Stimulated activated CD4-positive, alpha-beta T cell treated with anti-CD3 and anti-CD28 coated beads, TNF-alpha, amount 100 ng/mL, for 24 hours (primary cell): ENCODE measurements at regions not wholly inside any gene's neighbourhood (a gene's known extent, or its start where the extent isn't known, plus 50 kb on each side); places are given as distances from the start of the nearest gene placed in this dataset.

Source experiments
- DNase-seq, 3 experiments: peaks; one replicate each; pipeline ENCODE4 v3.0.0-alpha.2; 2020; ENCODE audit warnings: low read depth in 3 of 3

- no peak for DNase-seq
These were observed 246.0 kb upstream of the GADL1 start for GRCh38 chr3:31140470-31140869.

GRCh38 chr3:31142139-31142538 lies 247.7 kb upstream of the GADL1 start:
- no peak for DNase-seq

GRCh38 chr3:31142543-31142942 lies 248.1 kb upstream of the GADL1 start:
- DNase-seq = no peak

GRCh38 chr3:31145062-31145461 lies 250.6 kb upstream of the GADL1 start:
- no peak for DNase-seq

GRCh38 chr3:31147550-31147949 lies 253.1 kb upstream of the GADL1 start:
- DNase-seq = no peak

- no peak for DNase-seq
These were observed 262.7 kb upstream of the GADL1 start for GRCh38 chr3:31157047-31157694.

GRCh38 chr3:31157893-31158620 lies 263.6 kb upstream of the GADL1 start:
- no peak for DNase-seq

- no peak for DNase-seq
These were observed 265.0 kb upstream of the GADL1 start for GRCh38 chr3:31159331-31160039.

GRCh38 chr3:31161889-31162288 lies 267.4 kb upstream of the GADL1 start:
- DNase-seq = no peak

GRCh38 chr3:31164381-31164780 lies 269.9 kb upstream of the GADL1 start:
- DNase-seq = no peak

GRCh38 chr3:31165399-31165860 lies 271.0 kb upstream of the GADL1 start:
- no peak for DNase-seq

- no peak for DNase-seq
These were observed 271.9 kb upstream of the GADL1 start for GRCh38 chr3:31166249-31166885.

GRCh38 chr3:31167666-31168065 lies 273.2 kb upstream of the GADL1 start:
- no peak for DNase-seq

- no peak for DNase-seq
These were observed 276.6 kb upstream of the GADL1 start for GRCh38 chr3:31170932-31171670.

- no peak for DNase-seq
These were observed 277.9 kb upstream of the GADL1 start for GRCh38 chr3:31172336-31172735.

- DNase-seq = no peak
These were observed 278.8 kb upstream of the GADL1 start for GRCh38 chr3:31173118-31173718.

- DNase-seq = no peak
These were observed 279.6 kb upstream of the GADL1 start for GRCh38 chr3:31174079-31174478.

- no peak for DNase-seq
These were observed 281.6 kb upstream of the GADL1 start for GRCh38 chr3:31176045-31176444.

- no peak for DNase-seq
These were observed 284.0 kb upstream of the GADL1 start for GRCh38 chr3:31178467-31178866.

- no peak for DNase-seq
These were observed 285.3 kb upstream of the GADL1 start for GRCh38 chr3:31179768-31180167.

- no peak for DNase-seq
These were observed 285.8 kb upstream of the GADL1 start for GRCh38 chr3:31180274-31180673.
